SK-N-MC (cell line): ENCODE measurements at regions not wholly inside any gene's neighbourhood (a gene's known extent, or its start where the extent isn't known, plus 50 kb on each side); places are given as distances from the start of the nearest gene placed in this dataset.

Source experiments
- DNase-seq: peaks from one replicate; pipeline ENCODE4 v3.0.0-alpha.2; 2011; ENCODE audit warnings: low read depth, low spot score
- H3K27ac ChIP-seq: fragments of 200-600 bp; sonication (generic); 2 replicates; pipeline ENCODE4 v1.5.1; 2016; ENCODE audit warnings: mixed run types
- H3K36me3 ChIP-seq: fragments of 200-600 bp; sonication (generic); 2 replicates; pipeline ENCODE4 v1.6.1; 2017; ENCODE audit warnings: antibody characterized with exemption, low read length, mixed read lengths; ENCODE audit not compliant: insufficient read depth
- H3K4me3 ChIP-seq: fragments of 200-600 bp; sonication (generic); 2 replicates; pipeline ENCODE4 v1.5.1; 2016
- H3K9ac ChIP-seq: fragments of 200-600 bp; sonication (generic); 2 replicates; pipeline ENCODE4 v1.8.0; 2017; ENCODE audit warnings: mixed run types, mixed read lengths; ENCODE audit not compliant: insufficient read length
- H3K9me3 ChIP-seq: fragments of 200-600 bp; sonication (generic); 2 replicates; pipeline ENCODE4 v1.6.1; 2017; ENCODE audit warnings: low read depth, mild to moderate bottlenecking, antibody characterized with exemption, low read length, moderate library complexity, mixed read lengths
- EZH2 ChIP-seq: fragments of 200-600 bp; sonication (generic); IDR thresholded peaks from one replicate; pipeline ENCODE4 v1.6.1; 2017; ENCODE audit warnings: antibody characterized with exemption
- FOXP2 ChIP-seq: optimal IDR thresholded peaks from 2 replicates; pipeline ENCODE3; 2011; ENCODE audit warnings: mild to moderate bottlenecking, moderate library complexity; ENCODE audit not compliant: insufficient read depth; ENCODE audit errors: extremely low read length, control extremely low read depth
- POLR2AphosphoS5 ChIP-seq: IDR thresholded peaks from 2 replicates; pipeline ENCODE4 v1.6.1; 2012; ENCODE audit warnings: mild to moderate bottlenecking, low read depth, low read length, borderline replicate concordance

- no peak for TF ChIP-seq EZH2
- no peak for TF ChIP-seq FOXP2
- no peak for TF ChIP-seq POLR2AphosphoS5
- no peak for DNase-seq
- H3K27ac ChIP-seq, result no peak overlapping the region
Observed at GRCh38 chrX:124860736-124861135, 458.9 kb upstream of the TEX13C start.

GRCh38 chrX:124862301-124862700, 457.4 kb upstream of the TEX13C start:
- Histone ChIP-seq H3K4me3 (no peak overlapping the region), H3K27ac (no peak overlapping the region), H3K9me3 (no peaks in the 10 kb centered on the region), H3K36me3 (no peaks in the 10 kb centered on the region), H3K9ac (no peak overlapping the region)
- TF ChIP-seq POLR2AphosphoS5 (no peak), FOXP2 (no peak), EZH2 (no peak)
- no peak for DNase-seq

More at GRCh38 chrX:124860736-124861135, 458.9 kb upstream of the TEX13C start:
- Histone ChIP-seq H3K4me3 (no peak overlapping the region), H3K9me3 (no peaks in the 10 kb centered on the region), H3K9ac (no peak overlapping the region), H3K36me3 (no peaks in the 10 kb centered on the region)

GRCh38 chrX:124863303-124863702, 456.4 kb upstream of the TEX13C start:
- H3K36me3 ChIP-seq, result no peaks in the 10 kb centered on the region
- no peak overlapping the region for H3K4me3 ChIP-seq
- DNase-seq, result no peak
- H3K9me3 ChIP-seq, result no peaks in the 10 kb centered on the region
- no peak overlapping the region for H3K9ac ChIP-seq
- H3K27ac ChIP-seq, result no peak overlapping the region
- TF ChIP-seq POLR2AphosphoS5, result no peak
- no peak for TF ChIP-seq EZH2
- TF ChIP-seq FOXP2, result no peak

- Histone ChIP-seq H3K9ac (no peak overlapping the region), H3K4me3 (no peak overlapping the region), H3K27ac (no peak overlapping the region), H3K9me3 (no peaks in the 10 kb centered on the region), H3K36me3 (no peaks in the 10 kb centered on the region; the same call in 1 of the 2 replicates)
- TF ChIP-seq EZH2 (no peak), FOXP2 (no peak), POLR2AphosphoS5 (no peak)
- DNase-seq, result no peak
Observed at GRCh38 chrX:124887572-124887971, 432.1 kb upstream of the TEX13C start.

GRCh38 chrX:124895947-124896346, 423.7 kb upstream of the TEX13C start:
- no peak overlapping the region for H3K27ac ChIP-seq
- H3K4me3 ChIP-seq, result no peak overlapping the region
- no peak for DNase-seq
- H3K9me3 ChIP-seq, result no peaks in the 10 kb centered on the region
- no peak overlapping the region for H3K9ac ChIP-seq
- TF ChIP-seq POLR2AphosphoS5 (no peak), FOXP2 (no peak), EZH2 (no peak)
- no peaks in the 10 kb centered on the region for H3K36me3 ChIP-seq

GRCh38 chrX:124902953-124903352, 416.7 kb upstream of the TEX13C start:
- DNase-seq, result no peak
- TF ChIP-seq FOXP2, result no peak
- no peak for TF ChIP-seq EZH2
- TF ChIP-seq POLR2AphosphoS5, result no peak
- no peak overlapping the region for H3K4me3 ChIP-seq

GRCh38 chrX:124910611-124911010, 409.1 kb upstream of the TEX13C start:
- no peak overlapping the region for H3K9ac ChIP-seq
- TF ChIP-seq POLR2AphosphoS5, result no peak
- TF ChIP-seq FOXP2, result no peak
- no peak for TF ChIP-seq EZH2
- H3K4me3 ChIP-seq, result no peak overlapping the region
- no peak overlapping the region for H3K27ac ChIP-seq
- H3K9me3 ChIP-seq, result no peaks in the 10 kb centered on the region
- H3K36me3 ChIP-seq, result no peaks in the 10 kb centered on the region
- no peak for DNase-seq

More at GRCh38 chrX:124902953-124903352, 416.7 kb upstream of the TEX13C start:
- Histone ChIP-seq H3K36me3 (no peaks in the 10 kb centered on the region), H3K9ac (no peak overlapping the region), H3K9me3 (no peaks in the 10 kb centered on the region), H3K27ac (no peak overlapping the region)

- Histone ChIP-seq H3K27ac (no peak overlapping the region), H3K9ac (no peak overlapping the region), H3K36me3 (no peaks in the 10 kb centered on the region), H3K4me3 (no peak overlapping the region), H3K9me3 (no peaks in the 10 kb centered on the region)
- no peak for TF ChIP-seq POLR2AphosphoS5
- no peak for TF ChIP-seq FOXP2
- TF ChIP-seq EZH2, result no peak
- DNase-seq, result no peak
Observed at GRCh38 chrX:124917011-124917410, 402.7 kb upstream of the TEX13C start.

GRCh38 chrX:124925681-124926080, 394.0 kb upstream of the TEX13C start:
- TF ChIP-seq EZH2, result no peak
- no peak for TF ChIP-seq FOXP2
- TF ChIP-seq POLR2AphosphoS5, result no peak
- DNase-seq, result no peak
- Histone ChIP-seq H3K9ac (no peak overlapping the region), H3K27ac (no peak overlapping the region), H3K4me3 (no peak overlapping the region), H3K9me3 (no peaks in the 10 kb centered on the region), H3K36me3 (no peaks in the 10 kb centered on the region)
